MM.1S (cell line): ENCODE measurements at regions not wholly inside any gene's neighbourhood (a gene's known extent, or its start where the extent isn't known, plus 50 kb on each side); places are given as distances from the start of the nearest gene placed in this dataset.

Source experiments
- DNase-seq: peaks from one replicate; pipeline ENCODE4 v3.0.0-alpha.2; 2015
- H2AFZ ChIP-seq: fragments of 300-600 bp; sonication (generic); 2 replicates; pipeline ENCODE4 v1.6.0; 2016; ENCODE audit warnings: antibody characterized with exemption, low read length
- H3F3A ChIP-seq: fragments of 300-600 bp; sonication (generic); 2 replicates; pipeline ENCODE4 v1.6.1; 2016; ENCODE audit warnings: mild to moderate bottlenecking, antibody characterized with exemption, low read length, moderate library complexity, mixed read lengths; ENCODE audit not compliant: insufficient read depth
- H3K27ac ChIP-seq: fragments of 300-600 bp; sonication (generic); 2 replicates; pipeline ENCODE4 v1.5.1; 2016; ENCODE audit warnings: mild to moderate bottlenecking, low read length
- H3K27me3 ChIP-seq: fragments of 300-600 bp; sonication (generic); replicated peaks from 2 replicates; pipeline ENCODE4 v1.6.0; 2016; ENCODE audit warnings: low read length; ENCODE audit not compliant: insufficient read depth
- H3K36me3 ChIP-seq: fragments of 300-600 bp; sonication (generic); replicated peaks from 2 replicates; pipeline ENCODE4 v1.6.1; 2016; ENCODE audit warnings: mild to moderate bottlenecking, low read length, mixed read lengths; ENCODE audit not compliant: insufficient read depth
- H3K4me1 ChIP-seq: fragments of 300-600 bp; sonication (generic); 2 replicates; pipeline ENCODE4 v1.6.1; 2016; ENCODE audit warnings: low read length, mixed read lengths
- H3K4me2 ChIP-seq: fragments of 300-600 bp; sonication (generic); 2 replicates; pipeline ENCODE4 v1.6.0; 2016; ENCODE audit warnings: low read depth, low read length
- H3K4me3 ChIP-seq: fragments of 300-600 bp; sonication (generic); 2 replicates; pipeline ENCODE4 v1.5.1; 2016; ENCODE audit warnings: low read length, mixed read lengths
- H3K79me2 ChIP-seq: fragments of 300-600 bp; sonication (generic); 2 replicates; pipeline ENCODE4 v1.6.1; 2016; ENCODE audit warnings: mixed run types, low read length, mixed read lengths
- H3K9ac ChIP-seq: fragments of 300-600 bp; sonication (generic); 2 replicates; pipeline ENCODE4 v1.6.1; 2016; ENCODE audit warnings: low read length, mixed read lengths
- H3K9me2 ChIP-seq: fragments of 300-600 bp; sonication (generic); replicated peaks from 2 replicates; pipeline ENCODE4 v1.6.1; 2016; ENCODE audit warnings: mild to moderate bottlenecking, low read length, mixed read lengths; ENCODE audit not compliant: insufficient read depth
- H3K9me3 ChIP-seq: fragments of 300-600 bp; sonication (generic); replicated peaks from 2 replicates; pipeline ENCODE4 v1.6.1; 2016; ENCODE audit warnings: mild to moderate bottlenecking, low read length, mixed read lengths; ENCODE audit not compliant: insufficient read depth
- H4K20me1 ChIP-seq: fragments of 300-600 bp; sonication (generic); 2 replicates; pipeline ENCODE4 v1.6.1; 2016; ENCODE audit warnings: mild to moderate bottlenecking, low read length, moderate library complexity, mixed read lengths; ENCODE audit not compliant: insufficient read depth
- EZH2 ChIP-seq: fragments of 300-600 bp; sonication (generic); optimal IDR thresholded peaks from 2 replicates; pipeline ENCODE3; 2017; ENCODE audit warnings: low read depth, mild to moderate bottlenecking, antibody characterized with exemption, low read length, mixed read lengths
- EZH2phosphoT487 ChIP-seq: fragments of 300-600 bp; sonication (generic); IDR thresholded peaks from 2 replicates; pipeline ENCODE4 v1.6.1; 2018; ENCODE audit warnings: antibody characterized with exemption, low read length
- TF ChIP-seq, protein P1 (sequence below): fragments of 300-600 bp; sonication (generic); IDR thresholded peaks from 2 replicates; pipeline ENCODE4 v1.5.1; 2016; ENCODE audit warnings: antibody characterized with exemption, low read length, mixed read lengths

DNA sequence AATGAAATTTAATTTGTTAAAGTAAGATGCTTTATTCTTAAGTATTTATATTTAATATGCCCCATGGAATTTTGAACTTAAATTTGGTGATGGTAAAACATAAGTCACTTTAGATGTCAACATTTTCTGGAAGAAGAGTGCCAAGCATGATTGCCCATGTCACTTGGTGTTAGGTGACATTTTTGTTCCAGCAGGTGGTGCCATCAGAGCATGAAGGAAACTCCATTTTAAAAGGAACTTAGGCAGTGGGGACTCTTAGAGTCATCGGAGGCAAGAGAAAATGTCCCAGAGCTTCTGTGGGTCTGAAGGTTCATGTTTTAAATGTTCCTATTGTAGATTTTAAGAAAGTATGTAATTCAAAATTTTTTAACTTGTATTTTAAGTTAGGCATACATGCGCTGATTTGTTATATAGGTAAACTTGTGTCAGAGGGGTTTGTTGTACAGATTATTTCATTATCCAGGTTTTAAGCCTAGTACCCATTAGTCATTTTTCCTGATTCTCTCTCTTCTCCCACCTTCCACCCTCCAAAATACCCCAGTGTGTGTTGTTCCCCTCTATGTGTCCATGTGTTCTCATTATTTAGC is 789.3 kb downstream of the SEMA5A start:
- H3F3A ChIP-seq, result no peaks in the 10 kb centered on the region
- H3K27ac ChIP-seq, result no peak overlapping the region
- H3K4me3 ChIP-seq, result no peak overlapping the region
- no peaks in the 10 kb centered on the region for H4K20me1 ChIP-seq
- H3K4me1 ChIP-seq, result no peaks in the 10 kb centered on the region
- DNase-seq, result peak; percentile 45
- no peak overlapping the region for H2AFZ ChIP-seq
- H3K9ac ChIP-seq, result no peak overlapping the region
- no peaks in the 10 kb centered on the region for H3K79me2 ChIP-seq
- no peak for TF ChIP-seq EZH2phosphoT487
- TF ChIP-seq, protein P1, sequence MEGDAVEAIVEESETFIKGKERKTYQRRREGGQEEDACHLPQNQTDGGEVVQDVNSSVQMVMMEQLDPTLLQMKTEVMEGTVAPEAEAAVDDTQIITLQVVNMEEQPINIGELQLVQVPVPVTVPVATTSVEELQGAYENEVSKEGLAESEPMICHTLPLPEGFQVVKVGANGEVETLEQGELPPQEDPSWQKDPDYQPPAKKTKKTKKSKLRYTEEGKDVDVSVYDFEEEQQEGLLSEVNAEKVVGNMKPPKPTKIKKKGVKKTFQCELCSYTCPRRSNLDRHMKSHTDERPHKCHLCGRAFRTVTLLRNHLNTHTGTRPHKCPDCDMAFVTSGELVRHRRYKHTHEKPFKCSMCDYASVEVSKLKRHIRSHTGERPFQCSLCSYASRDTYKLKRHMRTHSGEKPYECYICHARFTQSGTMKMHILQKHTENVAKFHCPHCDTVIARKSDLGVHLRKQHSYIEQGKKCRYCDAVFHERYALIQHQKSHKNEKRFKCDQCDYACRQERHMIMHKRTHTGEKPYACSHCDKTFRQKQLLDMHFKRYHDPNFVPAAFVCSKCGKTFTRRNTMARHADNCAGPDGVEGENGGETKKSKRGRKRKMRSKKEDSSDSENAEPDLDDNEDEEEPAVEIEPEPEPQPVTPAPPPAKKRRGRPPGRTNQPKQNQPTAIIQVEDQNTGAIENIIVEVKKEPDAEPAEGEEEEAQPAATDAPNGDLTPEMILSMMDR, result peak; percentile 48
- no peaks in the 10 kb centered on the region for H3K36me3 ChIP-seq
- no peak overlapping the region for H3K4me2 ChIP-seq
- H3K9me2 ChIP-seq, result no peaks in the 10 kb centered on the region
- H3K27me3 ChIP-seq, result no peaks in the 10 kb centered on the region
- no peaks in the 10 kb centered on the region for H3K9me3 ChIP-seq

DNA sequence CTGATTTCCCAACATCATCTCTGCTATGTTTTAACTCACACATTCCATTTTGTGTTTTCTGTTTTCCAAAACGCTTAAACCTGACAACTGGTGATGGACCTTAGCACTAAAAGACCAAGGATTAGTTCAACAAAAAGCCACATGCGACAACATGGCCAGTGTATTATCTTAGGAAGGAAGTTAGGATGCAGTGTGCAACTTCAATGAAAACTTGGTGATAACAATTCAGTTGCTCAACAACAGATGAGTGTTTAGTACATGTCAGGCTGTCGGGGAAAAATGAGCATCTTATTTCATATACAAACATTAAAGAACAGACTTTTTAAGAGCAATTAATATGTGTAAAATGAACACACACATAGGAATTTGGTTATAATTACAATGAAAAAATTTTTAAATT is 780.0 kb downstream of the SEMA5A start:
- Histone ChIP-seq H3K9ac (no peak overlapping the region), H3K4me2 (no peak overlapping the region), H3K9me3 (no peaks in the 10 kb centered on the region)

DNA sequence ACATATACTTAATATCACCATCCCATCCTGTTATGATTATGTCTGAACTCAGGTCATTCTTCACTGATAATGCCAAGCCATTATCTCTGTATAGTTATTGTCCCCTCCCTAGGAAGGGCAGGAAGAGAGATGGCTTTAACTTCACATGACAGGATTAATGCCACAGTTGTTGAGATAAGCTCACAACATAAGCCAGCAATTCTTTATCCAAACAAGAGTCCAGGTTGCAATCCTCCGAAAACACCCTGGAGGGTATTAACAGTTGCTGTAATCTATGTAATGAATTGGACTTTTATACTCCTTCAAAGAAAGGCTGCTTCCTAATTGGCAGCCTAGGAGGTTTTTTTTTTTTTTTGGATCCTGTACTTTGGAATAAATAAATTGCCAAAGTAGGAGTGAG is 779.4 kb downstream of the SEMA5A start:
- no peak for DNase-seq
- no peak overlapping the region for H2AFZ ChIP-seq

More for the DNA sequence above, 780.0 kb downstream of the SEMA5A start:
- Histone ChIP-seq H3K27me3 (no peaks in the 10 kb centered on the region), H3F3A (no peaks in the 10 kb centered on the region), H3K4me1 (no peaks in the 10 kb centered on the region), H3K4me3 (no peak overlapping the region), H2AFZ (no peak overlapping the region), H3K36me3 (no peaks in the 10 kb centered on the region), H3K9me2 (no peaks in the 10 kb centered on the region), H4K20me1 (no peaks in the 10 kb centered on the region), H3K27ac (no peak overlapping the region), H3K79me2 (no peaks in the 10 kb centered on the region)
- no peak for TF ChIP-seq EZH2
- TF ChIP-seq, protein P1, result no peak
- no peak for TF ChIP-seq EZH2phosphoT487
- no peak for DNase-seq

More for the DNA sequence above, 779.4 kb downstream of the SEMA5A start:
- no peaks in the 10 kb centered on the region for H3K36me3 ChIP-seq
- no peaks in the 10 kb centered on the region for H4K20me1 ChIP-seq
- no peak overlapping the region for H3K4me2 ChIP-seq
- no peaks in the 10 kb centered on the region for H3F3A ChIP-seq
- no peak overlapping the region for H3K4me3 ChIP-seq
- no peak overlapping the region for H3K27ac ChIP-seq
- no peaks in the 10 kb centered on the region for H3K4me1 ChIP-seq
- H3K9ac ChIP-seq, result no peak overlapping the region
- no peak for TF ChIP-seq EZH2
- TF ChIP-seq, protein P1, result no peak
- no peak for TF ChIP-seq EZH2phosphoT487
- no peaks in the 10 kb centered on the region for H3K27me3 ChIP-seq
- no peaks in the 10 kb centered on the region for H3K9me2 ChIP-seq
- H3K9me3 ChIP-seq, result no peaks in the 10 kb centered on the region
- no peaks in the 10 kb centered on the region for H3K79me2 ChIP-seq
